Endothelial cell of umbilical vein (primary cell): ENCODE measurements at regions not wholly inside any gene's neighbourhood (a gene's known extent, or its start where the extent isn't known, plus 50 kb on each side); places are given as distances from the start of the nearest gene placed in this dataset.

Experiments used
- BruUV-seq: library from RNA; stranded (reverse); fragments of 400-500 nt; replicated peaks from 2 replicates; lab custom pipeline; 2021; lab: Mats Ljungman, UMichigan
- CTCF ChIA-PET: fragments of 300-600, 350-600 bp; sonication (Branson Sonifier 250); formaldehyde crosslinking; loops from one replicate; lab custom pipeline; 2021; ENCODE audit warnings: antibody characterized with exemption, inconsistent platforms; lab: Charles Lee
- POLR2A ChIA-PET: fragments of 300-600, 350-600 bp; sonication (Branson Sonifier 250); formaldehyde crosslinking; loops from one replicate; lab custom pipeline; 2021; ENCODE audit warnings: antibody characterized with exemption, inconsistent platforms; lab: Charles Lee
- DNase-seq: peaks from one replicate; pipeline ENCODE4 v3.0.0-alpha.2; 2011; ENCODE audit warnings: low read depth, low spot score
- FAIRE-seq: peaks from 2 replicates; lab custom pipeline; 2011; peaks lifted over from hg19 to GRCh38; lab: Jason Lieb, UNC
- H2AFZ ChIP-seq: 2 replicates; pipeline ENCODE4 v1.6.0; 2012; ENCODE audit warnings: low read depth, low read length, control low read depth, inconsistent platforms
- H3K27ac ChIP-seq: 2 replicates; pipeline ENCODE4 v1.5.1; 2011; ENCODE audit warnings: low read depth, mild to moderate bottlenecking, control low read depth, low read length, moderate library complexity; ENCODE audit not compliant: insufficient read depth
- H3K27me3 ChIP-seq, 2 experiments: 2 replicates each; pipeline versions ENCODE4 v1.6.0 to v1.6.1; 2011; ENCODE audit warnings: low read length in 2 of 2, mixed read lengths in 1 of 2; ENCODE audit not compliant: control insufficient read depth in 2 of 2, insufficient read depth in 2 of 2
- H3K36me3 ChIP-seq, 2 experiments: 2 replicates in 1 of 2; 3 replicates in 1 of 2; pipeline ENCODE4 v1.5.1; 2011; ENCODE audit warnings: low read length in 2 of 2, mild to moderate bottlenecking in 1 of 2, moderate library complexity in 1 of 2; ENCODE audit not compliant: control insufficient read depth in 2 of 2, insufficient read depth in 2 of 2; ENCODE audit errors: extremely low read depth in 1 of 2
- H3K4me1 ChIP-seq: 3 replicates; pipeline ENCODE4 v1.5.1; 2011; ENCODE audit warnings: mild to moderate bottlenecking, low read length; ENCODE audit not compliant: control insufficient read depth, insufficient read depth; ENCODE audit errors: extremely low read depth
- H3K4me2 ChIP-seq: 2 replicates; pipeline ENCODE4 v1.6.1; 2011; ENCODE audit warnings: low read length, control low read depth, mixed read lengths; ENCODE audit not compliant: insufficient read depth
- H3K4me3 ChIP-seq, 3 experiments: fragments of 200-600 bp in 1 of 3; sonication (generic), shearing (Covaris generic) in 1 of 3; replicated peaks in 1 of 3; 2 replicates each; pipeline ENCODE4 v1.5.1; 2011 to 2016; ENCODE audit warnings: control low read depth in 3 of 3, low read length in 3 of 3, mild to moderate bottlenecking in 2 of 3, inconsistent platforms in 1 of 3, low read depth in 1 of 3, moderate library complexity in 1 of 3; ENCODE audit not compliant: insufficient read depth in 1 of 3
- H3K79me2 ChIP-seq: 2 replicates; pipeline ENCODE4 v1.6.0; 2012; ENCODE audit warnings: low read length, inconsistent platforms; ENCODE audit not compliant: control insufficient read depth, insufficient read depth
- H3K9ac ChIP-seq: replicated peaks from 2 replicates; pipeline ENCODE3; 2011; ENCODE audit warnings: low read length, control low read depth; ENCODE audit not compliant: insufficient read depth; ENCODE audit errors: extremely low read depth
- H3K9me1 ChIP-seq: replicated peaks from 3 replicates; pipeline ENCODE4 v1.6.0; 2011; ENCODE audit warnings: mild to moderate bottlenecking, low read length; ENCODE audit not compliant: control insufficient read depth, insufficient read depth; ENCODE audit errors: extremely low read depth
- H3K9me3 ChIP-seq: replicated peaks from 2 replicates; pipeline ENCODE4 v1.5.1; 2012; ENCODE audit warnings: low read length, inconsistent platforms; ENCODE audit not compliant: control insufficient read depth, insufficient read depth
- H4K20me1 ChIP-seq: replicated peaks from 2 replicates; pipeline ENCODE3; 2011; ENCODE audit warnings: mild to moderate bottlenecking, low read length; ENCODE audit not compliant: control insufficient read depth, insufficient read depth; ENCODE audit errors: extremely low read depth
- CTCF ChIP-seq, 2 donors: IDR thresholded peaks; 1 replicate in 1 of 2; 2 replicates in 1 of 2; pipeline ENCODE4 v1.5.1; 2011; ENCODE audit warnings: low read length in 2 of 2, mild to moderate bottlenecking in 2 of 2, moderate library complexity in 2 of 2, control low read depth in 1 of 2, inconsistent platforms in 1 of 2, low read depth in 1 of 2; ENCODE audit not compliant: insufficient read depth in 1 of 2; ENCODE audit errors: extremely low read depth in 1 of 2
- EZH2 ChIP-seq: IDR thresholded peaks from 2 replicates; pipeline ENCODE4 v1.6.1; 2012; ENCODE audit warnings: borderline replicate concordance, low read depth, mild to moderate bottlenecking, moderate library complexity, low read length, inconsistent platforms; ENCODE audit not compliant: severe bottlenecking
- GATA2 ChIP-seq: IDR thresholded peaks from 2 replicates; pipeline ENCODE4 v1.7.0; 2011; ENCODE audit warnings: low read depth, mild to moderate bottlenecking, moderate library complexity, mixed read lengths, low read length; ENCODE audit not compliant: insufficient read length, insufficient read depth
- JUN ChIP-seq: IDR thresholded peaks from 2 replicates; pipeline ENCODE4 v1.6.1; 2011; ENCODE audit warnings: borderline replicate concordance, low read depth; ENCODE audit not compliant: insufficient read length, insufficient read depth
- MYC ChIP-seq: IDR thresholded peaks from one replicate; pipeline ENCODE4 v1.6.1; 2011; ENCODE audit warnings: mild to moderate bottlenecking, low read depth, low read length
- POLR2A ChIP-seq: IDR thresholded peaks from 2 replicates; pipeline ENCODE4 v1.6.1; 2012; ENCODE audit warnings: low read depth, mild to moderate bottlenecking, control low read depth, low read length
- POLR2AphosphoS5 ChIP-seq: IDR thresholded peaks from 2 replicates; pipeline ENCODE4 v1.6.1; 2012; ENCODE audit warnings: low read depth, mild to moderate bottlenecking, control low read depth, low read length, moderate library complexity; ENCODE audit not compliant: insufficient read depth
- dilution Hi-C: fragments of 300-500 bp; cut with MboI; formaldehyde crosslinking; loops from one replicate; pipeline ENCODE4 v1.15.0; 2019; ENCODE audit warnings: low sequenced_read_pairs; ENCODE audit not compliant: extremely low pct_ligation_motif_present
- intact Hi-C: fragments of 100-400 bp; cut with micrococcal nuclease; formaldehyde crosslinking; loops from one replicate; pipeline ENCODE4 v1.10.0; 2022

- no peak overlapping the region for H3K27ac ChIP-seq
- intact Hi-C loops (no loop called here), dilution Hi-C loops (no loop called here)
- ChIA-PET POLR2A (no interaction called here), CTCF (no interaction called here)
- no peaks in the 10 kb centered on the region for H3K27me3 ChIP-seq
- no peak for TF ChIP-seq MYC
- no peak for TF ChIP-seq JUN
- TF ChIP-seq CTCF (IDR thresholded peaks at IDR 0.05; ENCODE audit: extremely low read depth in 1 of 2, insufficient read depth in 1 of 2, low read depth in 1 of 2, low read length in 2 of 2), result no peak
- no peak for TF ChIP-seq POLR2AphosphoS5
- TF ChIP-seq EZH2, result no peak
- TF ChIP-seq GATA2, result no peak
- no peak for TF ChIP-seq POLR2A
- no peaks in the 10 kb centered on the region for H3K79me2 ChIP-seq
- no peaks in the 10 kb centered on the region for H4K20me1 ChIP-seq
- BruUV-seq, result no TSS peak
- no peak overlapping the region for H3K4me3 ChIP-seq
- no peaks in the 10 kb centered on the region for H3K9me1 ChIP-seq
- DNase-seq (no peak), FAIRE-seq (no peak)
- no peaks in the 10 kb centered on the region for H3K9me3 ChIP-seq
- H3K9ac ChIP-seq, result no peak overlapping the region
- H3K4me1 ChIP-seq, result no peaks in the 10 kb centered on the region
- H3K36me3 ChIP-seq, result no peaks in the 10 kb centered on the region
- no peak overlapping the region for H3K4me2 ChIP-seq
- no peak overlapping the region for H2AFZ ChIP-seq
These were observed 53.8 kb upstream of the TSLP start for GRCh38 chr5:111017731-111018130.
